Stimulated activated naive CD8-positive, alpha-beta T cell treated with anti-CD3 and anti-CD28 coated beads, Interleukin-15, amount 100 ng/mL, for 72 hours (primary cell): ENCODE measurements at regions not wholly inside any gene's neighbourhood (a gene's known extent, or its start where the extent isn't known, plus 50 kb on each side); places are given as distances from the start of the nearest gene placed in this dataset.
"Not testable (repeated sequence)": the region's sequence is repeated elsewhere in the genome, so short reads cannot be mapped to it uniquely, and the experiment has no call there.

Source experiments
- ATAC-seq: fragments of 150-1000 bp; cut with Tn5 transposase; 2 replicates; pipeline ENCODE4 v1.10.0; 2021; ENCODE audit warnings: mild to moderate bottlenecking, moderate library complexity
- DNase-seq, 2 donors: peaks; one replicate each; pipeline ENCODE4 v3.0.0; 2021 to 2022
- H3K27ac Mint-ChIP-seq, 2 donors: one replicate each; pipeline ENCODE4 v1.8.0; 2022; ENCODE audit warnings: mild to moderate bottlenecking in 2 of 2, mixed read lengths in 2 of 2, moderate library complexity in 2 of 2
- H3K27me3 Mint-ChIP-seq: one replicate; pipeline ENCODE4 v1.8.0; 2022; ENCODE audit warnings: mixed read lengths
- H3K4me1 Mint-ChIP-seq: one replicate; pipeline ENCODE4 v1.8.0; 2022; ENCODE audit warnings: mild to moderate bottlenecking, mixed read lengths
- H3K4me3 Mint-ChIP-seq, 2 donors: one replicate each; pipeline ENCODE4 v1.8.0; 2022; ENCODE audit warnings: mild to moderate bottlenecking in 2 of 2, mixed read lengths in 2 of 2, moderate library complexity in 1 of 2
- H3K9me3 Mint-ChIP-seq, 2 donors: one replicate each; pipeline ENCODE4 v1.8.0; 2022; ENCODE audit warnings: mixed read lengths in 2 of 2

- Mint-ChIP-seq H3K4me3 (no peak overlapping the region), H3K4me1 (no peaks in the 10 kb centered on the region), H3K27ac (no peak overlapping the region), H3K9me3 (peaks cover 0 to 4% of the 10 kb centered on the region in 2 donors), H3K27me3 (no peaks in the 10 kb centered on the region)
- DNase-seq = no peak
- ATAC-seq = no peak
Measured at GRCh38 chr13:89361909-89362308, 1690.7 kb downstream of the SLITRK5 start.

GRCh38 chr13:89363144-89363543 lies 1692.0 kb downstream of the SLITRK5 start:
- H3K4me1 Mint-ChIP-seq = no peaks in the 10 kb centered on the region
- H3K9me3 Mint-ChIP-seq = peaks cover 0 to 4% of the 10 kb centered on the region in 2 donors
- DNase-seq = no peak
- ATAC-seq = peak; percentile 42
- no peak overlapping the region for H3K27ac Mint-ChIP-seq
- no peaks in the 10 kb centered on the region for H3K27me3 Mint-ChIP-seq
- H3K4me3 Mint-ChIP-seq = no peak overlapping the region

- no peak overlapping the region for H3K4me3 Mint-ChIP-seq
- peaks cover 0 to 13% of the 10 kb centered on the region in 2 donors for H3K9me3 Mint-ChIP-seq
- no peaks in the 10 kb centered on the region for H3K27me3 Mint-ChIP-seq
- no peaks in the 10 kb centered on the region for H3K4me1 Mint-ChIP-seq
- no peak for ATAC-seq
- DNase-seq = no peak
- H3K27ac Mint-ChIP-seq = no peak overlapping the region
Measured at GRCh38 chr13:89372193-89372592, 1701.0 kb downstream of the SLITRK5 start.

- H3K9me3 Mint-ChIP-seq = peaks cover 0 to 8% of the 10 kb centered on the region in 2 donors
- ATAC-seq (no peak), DNase-seq (no peak)
- no peak overlapping the region for H3K27ac Mint-ChIP-seq
- H3K4me1 Mint-ChIP-seq = no peaks in the 10 kb centered on the region
- H3K27me3 Mint-ChIP-seq = no peaks in the 10 kb centered on the region
- no peak overlapping the region for H3K4me3 Mint-ChIP-seq
Measured at GRCh38 chr13:89375839-89376238, 1704.7 kb downstream of the SLITRK5 start.

GRCh38 chr13:89380101-89380500 lies 1708.9 kb downstream of the SLITRK5 start:
- no peak for ATAC-seq
- H3K9me3 Mint-ChIP-seq = peaks cover 5 to 7% of the 10 kb centered on the region in 2 donors
- no peak overlapping the region for H3K4me3 Mint-ChIP-seq
- no peak for DNase-seq
- no peaks in the 10 kb centered on the region for H3K27me3 Mint-ChIP-seq
- no peaks in the 10 kb centered on the region for H3K4me1 Mint-ChIP-seq
- no peak overlapping the region for H3K27ac Mint-ChIP-seq

GRCh38 chr13:89382981-89383380 lies 1711.8 kb downstream of the SLITRK5 start:
- Mint-ChIP-seq H3K9me3 (peaks cover 7 to 10% of the 10 kb centered on the region in 2 donors), H3K27ac (no peak overlapping the region)
- no peak for ATAC-seq

GRCh38 chr13:89383891-89384290 lies 1712.7 kb downstream of the SLITRK5 start:
- no peaks in the 10 kb centered on the region for H3K27me3 Mint-ChIP-seq
- DNase-seq = no peak
- no peak overlapping the region for H3K4me3 Mint-ChIP-seq
- H3K9me3 Mint-ChIP-seq = peaks cover 7 to 10% of the 10 kb centered on the region in 2 donors
- no peak for ATAC-seq
- no peaks in the 10 kb centered on the region for H3K4me1 Mint-ChIP-seq
- H3K27ac Mint-ChIP-seq = no peak overlapping the region

More at GRCh38 chr13:89382981-89383380, 1711.8 kb downstream of the SLITRK5 start:
- no peaks in the 10 kb centered on the region for H3K27me3 Mint-ChIP-seq
- H3K4me3 Mint-ChIP-seq = no peak overlapping the region
- H3K4me1 Mint-ChIP-seq = no peaks in the 10 kb centered on the region
- DNase-seq = no peak

GRCh38 chr13:89393758-89394304 lies 1722.7 kb downstream of the SLITRK5 start:
- DNase-seq (no peak), ATAC-seq (no peak)
- no peak overlapping the region for H3K27ac Mint-ChIP-seq
- no peak overlapping the region for H3K4me3 Mint-ChIP-seq
- no peaks in the 10 kb centered on the region for H3K9me3 Mint-ChIP-seq
- no peaks in the 10 kb centered on the region for H3K4me1 Mint-ChIP-seq
- H3K27me3 Mint-ChIP-seq = no peaks in the 10 kb centered on the region

- Mint-ChIP-seq H3K4me1 (no peaks in the 10 kb centered on the region), H3K27me3 (no peaks in the 10 kb centered on the region), H3K27ac (no peak overlapping the region), H3K9me3 (peaks cover 9 to 16% of the 10 kb centered on the region in 2 donors), H3K4me3 (no peak overlapping the region)
- DNase-seq = no peak
- no peak for ATAC-seq
Measured at GRCh38 chr13:89401264-89401675, 1730.1 kb downstream of the SLITRK5 start.

- no peak for DNase-seq
- Mint-ChIP-seq H3K27me3 (no peaks in the 10 kb centered on the region), H3K4me1 (no peaks in the 10 kb centered on the region), H3K27ac (no peak overlapping the region), H3K9me3 (peaks cover 9 to 16% of the 10 kb centered on the region in 2 donors), H3K4me3 (no peak overlapping the region)
- ATAC-seq = no peak
Measured at GRCh38 chr13:89402211-89402610, 1731.0 kb downstream of the SLITRK5 start.

- H3K27ac Mint-ChIP-seq = not testable (repeated sequence)
Measured at GRCh38 chr13:89406096-89406495, 1734.9 kb downstream of the SLITRK5 start.

GRCh38 chr13:89407357-89407756 lies 1736.2 kb downstream of the SLITRK5 start:
- Mint-ChIP-seq H3K9me3 (peaks cover 7 to 17% of the 10 kb centered on the region in 2 donors), H3K27me3 (no peaks in the 10 kb centered on the region), H3K4me1 (no peaks in the 10 kb centered on the region), H3K27ac (no peak overlapping the region), H3K4me3 (no peak overlapping the region)
- no peak for DNase-seq
- no peak for ATAC-seq

More at GRCh38 chr13:89406096-89406495, 1734.9 kb downstream of the SLITRK5 start:
- not testable (repeated sequence) for H3K4me3 Mint-ChIP-seq, H3K4me1 Mint-ChIP-seq, DNase-seq, ATAC-seq, H3K27me3 Mint-ChIP-seq
- peaks cover 16 to 17% of the 10 kb centered on the region in 2 donors for H3K9me3 Mint-ChIP-seq

- no peak overlapping the region for H3K27ac Mint-ChIP-seq
- no peak overlapping the region for H3K4me3 Mint-ChIP-seq
- H3K4me1 Mint-ChIP-seq = no peaks in the 10 kb centered on the region
- DNase-seq (no peak), ATAC-seq (no peak)
- H3K9me3 Mint-ChIP-seq = peaks cover 15 to 26% of the 10 kb centered on the region in 2 donors
- H3K27me3 Mint-ChIP-seq = no peaks in the 10 kb centered on the region
Measured at GRCh38 chr13:89432997-89433396, 1761.8 kb downstream of the SLITRK5 start.

- not testable (repeated sequence) for H3K4me3 Mint-ChIP-seq, H3K27me3 Mint-ChIP-seq, DNase-seq, ATAC-seq, H3K4me1 Mint-ChIP-seq, H3K27ac Mint-ChIP-seq
- peaks cover 9 to 25% of the 10 kb centered on the region in 2 donors for H3K9me3 Mint-ChIP-seq
Measured at GRCh38 chr13:89434624-89435023, 1763.5 kb downstream of the SLITRK5 start.

- Mint-ChIP-seq H3K27me3 (no peaks in the 10 kb centered on the region), H3K27ac (no peak overlapping the region), H3K9me3 (peaks cover 0 to 24% of the 10 kb centered on the region in 2 donors), H3K4me3 (no peak overlapping the region), H3K4me1 (no peaks in the 10 kb centered on the region)
- ATAC-seq = no peak
- no peak for DNase-seq
Measured at GRCh38 chr13:89454681-89455080, 1783.5 kb downstream of the SLITRK5 start.

- Mint-ChIP-seq H3K9me3 (peaks cover 0 to 24% of the 10 kb centered on the region in 2 donors), H3K4me1 (no peaks in the 10 kb centered on the region), H3K4me3 (no peak overlapping the region), H3K27me3 (no peaks in the 10 kb centered on the region), H3K27ac (no peak overlapping the region)
- no peak for ATAC-seq
- no peak for DNase-seq
Measured at GRCh38 chr13:89455225-89455624, 1784.1 kb downstream of the SLITRK5 start.

- no peaks in the 10 kb centered on the region for H3K4me1 Mint-ChIP-seq
- peaks cover 0 to 23% of the 10 kb centered on the region in 2 donors for H3K9me3 Mint-ChIP-seq
- no peak overlapping the region for H3K27ac Mint-ChIP-seq
- ATAC-seq (no peak), DNase-seq (no peak)
- no peaks in the 10 kb centered on the region for H3K27me3 Mint-ChIP-seq
- no peak overlapping the region for H3K4me3 Mint-ChIP-seq
Measured at GRCh38 chr13:89455741-89456140, 1784.6 kb downstream of the SLITRK5 start.
